ENCODE measurements at regions not wholly inside any gene's neighbourhood (a gene's known extent, or its start where the extent isn't known, plus 50 kb on each side); places are given as distances from the start of the nearest gene placed in this dataset.
A peak's percentile ranks its signal among the peaks of the same experiment; 100 is the strongest.
"Not testable (repeated sequence)": the region's sequence is repeated elsewhere in the genome, so short reads cannot be mapped to it uniquely, and the experiment has no call there.

DNA sequence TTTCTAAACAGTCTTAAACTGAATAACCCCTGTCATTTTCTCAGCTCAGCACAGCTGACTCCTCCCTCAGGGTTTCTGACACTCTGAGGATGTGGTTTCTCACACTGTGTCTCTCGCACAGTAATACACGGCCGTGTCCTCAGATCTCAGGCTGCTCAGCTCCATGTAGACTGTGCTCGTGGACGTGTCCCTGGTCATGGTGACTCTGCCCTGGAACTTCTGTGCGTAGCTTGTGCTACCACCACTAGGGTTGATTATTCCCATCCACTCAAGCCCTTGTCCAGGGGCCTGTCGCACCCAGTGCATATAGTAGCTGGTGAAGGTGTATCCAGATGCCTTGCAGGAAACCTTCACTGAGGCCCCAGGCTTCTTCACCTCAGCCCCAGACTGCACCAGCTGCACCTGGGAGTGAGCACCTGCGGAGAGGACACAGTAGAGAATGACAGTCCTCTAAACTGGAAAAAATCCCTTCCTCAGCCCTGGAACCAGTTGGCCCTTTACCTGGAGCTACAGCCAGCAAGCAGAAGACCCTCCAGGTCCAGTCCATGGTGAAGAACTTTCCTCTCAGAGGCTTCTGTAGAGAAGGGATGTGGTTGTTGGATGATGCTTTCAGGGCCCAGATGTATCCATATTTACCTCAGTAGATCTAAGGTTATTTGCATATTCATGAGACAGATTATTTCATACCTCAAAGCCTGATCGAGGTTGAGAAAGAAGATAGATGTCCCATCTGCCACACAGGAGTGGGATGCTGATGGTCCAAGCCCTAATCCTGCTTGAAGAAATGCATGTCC is 984.8 kb downstream of the TMEM121 start:
- no peak for DNase-seq
- H3K9me3 ChIP-seq = no peaks in the 10 kb centered on the region
- 58 to 61% methylated on average over 5 to 9 of the region's 9 CpGs for WGBS, 2 donors
- TF ChIP-seq POLR2A (IDR thresholded peaks at IDR 0.05) = no peak
- TF ChIP-seq, protein P1, sequence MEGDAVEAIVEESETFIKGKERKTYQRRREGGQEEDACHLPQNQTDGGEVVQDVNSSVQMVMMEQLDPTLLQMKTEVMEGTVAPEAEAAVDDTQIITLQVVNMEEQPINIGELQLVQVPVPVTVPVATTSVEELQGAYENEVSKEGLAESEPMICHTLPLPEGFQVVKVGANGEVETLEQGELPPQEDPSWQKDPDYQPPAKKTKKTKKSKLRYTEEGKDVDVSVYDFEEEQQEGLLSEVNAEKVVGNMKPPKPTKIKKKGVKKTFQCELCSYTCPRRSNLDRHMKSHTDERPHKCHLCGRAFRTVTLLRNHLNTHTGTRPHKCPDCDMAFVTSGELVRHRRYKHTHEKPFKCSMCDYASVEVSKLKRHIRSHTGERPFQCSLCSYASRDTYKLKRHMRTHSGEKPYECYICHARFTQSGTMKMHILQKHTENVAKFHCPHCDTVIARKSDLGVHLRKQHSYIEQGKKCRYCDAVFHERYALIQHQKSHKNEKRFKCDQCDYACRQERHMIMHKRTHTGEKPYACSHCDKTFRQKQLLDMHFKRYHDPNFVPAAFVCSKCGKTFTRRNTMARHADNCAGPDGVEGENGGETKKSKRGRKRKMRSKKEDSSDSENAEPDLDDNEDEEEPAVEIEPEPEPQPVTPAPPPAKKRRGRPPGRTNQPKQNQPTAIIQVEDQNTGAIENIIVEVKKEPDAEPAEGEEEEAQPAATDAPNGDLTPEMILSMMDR (IDR thresholded peaks at IDR 0.05) = no peak
- H3K36me3 ChIP-seq (ENCODE audit: low read depth, missing control alignments) = no peaks in the 10 kb centered on the region
- H3K27ac ChIP-seq = peak overlapping the region in 1 of 2 donors; percentile 28
- no peaks in the 10 kb centered on the region for H3K27me3 ChIP-seq
- no peak overlapping the region for H3K4me3 ChIP-seq
- H3K4me1 ChIP-seq = peaks cover 4% of the 10 kb centered on the region
- intact Hi-C loops (cut with DNase I; ENCODE audit: low total_unique reads) = no loop called here

DNA sequence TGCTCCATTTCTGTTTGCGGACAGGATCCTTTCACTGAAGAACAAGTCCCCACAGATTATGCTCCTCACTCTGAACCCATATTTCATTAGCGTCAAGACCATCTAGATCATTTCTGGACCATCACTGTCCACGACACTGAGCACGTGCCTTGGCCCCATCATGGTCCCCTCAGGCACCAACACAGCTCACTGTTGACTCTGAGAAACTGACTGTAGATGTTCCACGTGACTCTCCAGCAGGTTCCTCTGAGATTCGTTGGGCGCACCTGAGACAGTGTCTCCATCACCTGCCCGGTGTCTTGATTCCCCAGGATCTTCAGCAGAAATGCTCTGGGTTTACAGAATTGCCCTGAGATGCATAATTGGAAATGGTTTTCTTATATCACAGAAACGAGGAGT is 985.4 kb downstream of the TMEM121 start:
- intact Hi-C loops (cut with DNase I; ENCODE audit: low total_unique reads) = no loop called here
- WGBS, 2 donors = 72 to 90% methylated on average over 9 of the region's 9 CpGs
- DNase-seq = no peak

DNA sequence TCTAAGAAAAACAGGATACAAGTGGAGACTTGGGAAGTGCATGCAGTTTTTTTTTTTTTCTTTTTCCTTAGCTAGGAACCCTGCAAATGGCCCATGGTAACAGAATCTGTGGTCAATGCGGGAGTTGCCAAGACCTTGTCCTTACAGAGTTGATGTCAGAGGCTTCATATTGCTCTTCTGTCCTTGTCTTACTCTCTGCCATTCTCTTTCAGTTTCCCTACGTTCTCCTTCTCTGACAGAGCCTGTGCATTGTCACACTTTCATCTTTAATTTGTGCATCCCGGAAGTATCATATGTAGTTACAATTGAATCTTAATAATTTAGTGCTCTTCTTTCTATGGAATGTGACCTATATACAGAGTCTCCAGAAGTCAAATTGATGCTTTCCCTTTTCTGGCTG is 986.9 kb downstream of the TMEM121 start:
- H3K27me3 ChIP-seq = no peaks in the 10 kb centered on the region
- 42 to 69% methylated on average over 3 of the region's 3 CpGs for WGBS, 2 donors
- no peak for DNase-seq
- H3K36me3 ChIP-seq (ENCODE audit: low read depth, missing control alignments) = no peaks in the 10 kb centered on the region
- TF ChIP-seq POLR2A (IDR thresholded peaks at IDR 0.05) = no peak
- no peak overlapping the region for H3K27ac ChIP-seq
- H3K4me3 ChIP-seq = no peak overlapping the region
- H3K9me3 ChIP-seq = no peaks in the 10 kb centered on the region
- intact Hi-C loops (cut with DNase I; ENCODE audit: low total_unique reads) = no loop called here
- H3K4me1 ChIP-seq = peaks cover 4% of the 10 kb centered on the region

More for the DNA sequence above, 985.4 kb downstream of the TMEM121 start:
- Histone ChIP-seq H3K27me3 (no peaks in the 10 kb centered on the region), H3K9me3 (no peaks in the 10 kb centered on the region), H3K4me1 (peaks cover 4% of the 10 kb centered on the region), H3K27ac (no peak overlapping the region), H3K36me3 (ENCODE audit: low read depth, missing control alignments) (no peaks in the 10 kb centered on the region), H3K4me3 (no peak overlapping the region)
- no peak for TF ChIP-seq POLR2A (IDR thresholded peaks at IDR 0.05)
- TF ChIP-seq, protein P1 (IDR thresholded peaks at IDR 0.05) = no peak

DNA sequence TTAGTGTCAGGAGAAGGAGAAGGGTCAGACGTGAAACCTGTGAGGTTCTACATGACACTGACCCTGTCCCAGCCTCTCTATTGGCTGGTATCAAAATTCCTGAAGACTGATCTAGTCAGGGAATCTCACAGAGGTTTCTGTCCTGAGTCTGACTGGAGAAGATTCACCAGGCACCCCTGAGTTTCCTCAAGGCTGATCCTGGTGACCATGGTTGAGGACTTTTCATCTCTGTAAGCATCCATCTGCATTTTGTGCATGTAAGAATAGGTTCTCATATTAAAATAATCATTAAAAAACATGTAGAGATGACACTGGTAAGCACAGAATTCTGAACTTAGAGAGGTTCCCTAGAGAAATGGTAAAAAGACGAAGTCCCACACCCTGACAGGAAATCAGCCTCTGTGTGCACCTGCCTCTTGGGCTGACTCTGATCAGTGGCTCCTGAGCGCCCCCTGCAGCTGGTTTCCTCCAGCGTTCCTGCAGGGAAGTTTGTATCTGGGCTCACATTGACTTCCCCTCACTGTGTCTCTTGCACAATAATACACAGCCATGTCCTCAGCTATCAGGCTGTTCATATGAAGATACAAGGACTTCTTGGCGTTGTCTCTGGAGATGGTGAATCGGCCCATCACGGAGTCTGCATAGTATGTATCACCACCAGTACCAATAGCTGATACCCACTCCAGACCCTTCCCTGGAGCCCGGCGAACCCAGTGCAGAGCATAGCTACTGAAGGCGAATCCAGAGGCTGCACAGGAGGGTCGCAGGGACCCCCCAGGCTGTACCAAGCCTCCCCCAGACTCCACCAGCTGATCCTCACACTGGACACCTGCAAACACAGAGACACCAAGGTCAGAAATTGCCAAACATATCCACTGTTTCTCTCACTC is 991.9 kb downstream of the TMEM121 start:
- peak; percentile 72 for DNase-seq
- WGBS, 2 donors = 41 to 46% methylated on average over 11 of the region's 11 CpGs
- no peak overlapping the region for H3K4me3 ChIP-seq
- H3K9me3 ChIP-seq = no peaks in the 10 kb centered on the region
- H3K4me1 ChIP-seq = no peaks in the 10 kb centered on the region
- H3K36me3 ChIP-seq (ENCODE audit: low read depth, missing control alignments) = no peaks in the 10 kb centered on the region
- H3K27ac ChIP-seq = no peak overlapping the region
- intact Hi-C loops (cut with DNase I; ENCODE audit: low total_unique reads) = no loop called here
- no peak for TF ChIP-seq POLR2A (IDR thresholded peaks at IDR 0.05)
- TF ChIP-seq, protein P1 (IDR thresholded peaks at IDR 0.05) = peak in 1 of 3 experiments; percentile 18
- no peaks in the 10 kb centered on the region for H3K27me3 ChIP-seq

DNA sequence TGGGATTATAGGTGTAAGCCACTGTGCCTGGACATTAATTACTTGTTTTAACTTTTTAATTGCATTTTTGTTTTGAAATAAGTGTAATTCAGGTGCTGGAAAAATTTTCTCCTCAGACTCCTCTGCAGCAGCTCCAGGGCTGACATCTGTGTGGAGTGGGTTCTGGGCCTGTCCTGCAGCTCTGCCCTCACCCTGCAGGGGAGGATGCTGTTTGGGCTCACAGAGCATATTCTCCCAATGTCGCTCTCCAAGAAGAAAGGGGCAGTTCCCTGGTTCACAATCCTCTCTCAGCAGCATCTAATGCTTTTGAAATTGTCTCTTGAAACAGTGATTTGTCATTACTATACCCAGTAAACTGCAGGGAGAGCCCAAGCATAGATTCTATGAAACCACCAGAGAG is 995.7 kb downstream of the TMEM121 start:
- H3K27ac ChIP-seq; H3K9me3 ChIP-seq; H3K4me1 ChIP-seq; H3K36me3 ChIP-seq (ENCODE audit: low read depth, missing control alignments); H3K27me3 ChIP-seq; intact Hi-C loops (cut with DNase I; ENCODE audit: low total_unique reads); DNase-seq; H3K4me3 ChIP-seq: not testable (repeated sequence)
- WGBS, 2 donors = 38 to 72% methylated on average over 1 of the region's 1 CpG

Data from testis (tissue), 2 donors.